HUES64 (cell line): ENCODE measurements at regions not wholly inside any gene's neighbourhood (a gene's known extent, or its start where the extent isn't known, plus 50 kb on each side); places are given as distances from the start of the nearest gene placed in this dataset.

ENCODE experiments used
- H3K27ac ChIP-seq: 2 replicates; pipeline ENCODE4 v1.7.0; 2013; ENCODE audit warnings: low read depth, low read length, inconsistent platforms
- H3K27me3 ChIP-seq: 2 replicates; pipeline ENCODE4 v1.6.1; 2013; ENCODE audit warnings: mild to moderate bottlenecking, low read length; ENCODE audit not compliant: insufficient read depth
- H3K36me3 ChIP-seq: 2 replicates; pipeline ENCODE4 v1.6.1; 2013; ENCODE audit warnings: mild to moderate bottlenecking, low read length; ENCODE audit not compliant: insufficient read depth
- H3K4me1 ChIP-seq: 2 replicates; pipeline ENCODE4 v1.6.1; 2013; ENCODE audit warnings: mild to moderate bottlenecking, low read length, moderate library complexity; ENCODE audit not compliant: insufficient read depth
- H3K4me3 ChIP-seq: 2 replicates; pipeline ENCODE4 v1.5.1; 2013; ENCODE audit warnings: mild to moderate bottlenecking, low read length, moderate library complexity
- H3K9ac ChIP-seq: 2 replicates; pipeline ENCODE4 v1.6.1; 2013; ENCODE audit warnings: mild to moderate bottlenecking, low read depth, low read length
- H3K9me3 ChIP-seq: 2 replicates; pipeline ENCODE4 v1.6.1; 2013; ENCODE audit warnings: low read depth, low read length; ENCODE audit not compliant: insufficient read depth
- WGBS: fragments of 150-250, 120-280 bp; methylation state at CpG from one replicate; pipeline ENCODE4 v1.1.7; 2013; ENCODE audit warnings: missing lambda C conversion rate; 5-methylcytosine and 5-hydroxymethylcytosine counted together

- Histone ChIP-seq H3K27me3 (no peaks in the 10 kb centered on the region), H3K27ac (no peak overlapping the region)
- WGBS, result 84% methylated on average over 7 of the region's 7 CpGs
These were observed 380.4 kb upstream of the CPEB2 start for GRCh38 chr4:14621731-14622463.

GRCh38 chr4:14627038-14627437, 375.2 kb upstream of the CPEB2 start:
- Histone ChIP-seq H3K9ac (no peak overlapping the region), H3K36me3 (no peaks in the 10 kb centered on the region), H3K4me1 (peaks cover 9% of the 10 kb centered on the region), H3K9me3 (no peaks in the 10 kb centered on the region), H3K27me3 (no peaks in the 10 kb centered on the region), H3K4me3 (no peak overlapping the region), H3K27ac (no peak overlapping the region)
- 94% methylated on average over 5 of the region's 5 CpGs for WGBS

More at GRCh38 chr4:14621731-14622463, 380.4 kb upstream of the CPEB2 start:
- Histone ChIP-seq H3K9ac (no peak overlapping the region), H3K9me3 (no peaks in the 10 kb centered on the region), H3K4me3 (no peak overlapping the region), H3K4me1 (peaks cover 28% of the 10 kb centered on the region), H3K36me3 (no peaks in the 10 kb centered on the region)

GRCh38 chr4:14631806-14632440, 370.4 kb upstream of the CPEB2 start:
- H3K9ac ChIP-seq, result no peak overlapping the region
- no peak overlapping the region for H3K4me3 ChIP-seq
- no peaks in the 10 kb centered on the region for H3K4me1 ChIP-seq
- no peaks in the 10 kb centered on the region for H3K36me3 ChIP-seq
- peaks cover 8% of the 10 kb centered on the region; the same call in 1 of the 2 replicates for H3K9me3 ChIP-seq
- no peak overlapping the region for H3K27ac ChIP-seq
- no peaks in the 10 kb centered on the region for H3K27me3 ChIP-seq

- H3K4me3 ChIP-seq, result no peak overlapping the region
- H3K9me3 ChIP-seq, result peaks cover 8% of the 10 kb centered on the region; the same call in 1 of the 2 replicates
- H3K4me1 ChIP-seq, result no peaks in the 10 kb centered on the region
- H3K27ac ChIP-seq, result no peak overlapping the region
- H3K9ac ChIP-seq, result no peak overlapping the region
- no peaks in the 10 kb centered on the region for H3K36me3 ChIP-seq
- H3K27me3 ChIP-seq, result no peaks in the 10 kb centered on the region
These were observed 365.7 kb upstream of the CPEB2 start for GRCh38 chr4:14636563-14636962.

GRCh38 chr4:14640476-14640875, 361.8 kb upstream of the CPEB2 start:
- H3K27me3 ChIP-seq, result no peaks in the 10 kb centered on the region

GRCh38 chr4:14641871-14642270, 360.4 kb upstream of the CPEB2 start:
- no peak overlapping the region for H3K9ac ChIP-seq
- H3K27ac ChIP-seq, result no peak overlapping the region
- H3K27me3 ChIP-seq, result no peaks in the 10 kb centered on the region
- H3K4me3 ChIP-seq, result no peak overlapping the region
- H3K36me3 ChIP-seq, result no peaks in the 10 kb centered on the region
- WGBS, result 97% methylated on average over 2 of the region's 2 CpGs
- no peaks in the 10 kb centered on the region for H3K9me3 ChIP-seq
- no peaks in the 10 kb centered on the region for H3K4me1 ChIP-seq

More at GRCh38 chr4:14640476-14640875, 361.8 kb upstream of the CPEB2 start:
- no peaks in the 10 kb centered on the region for H3K4me1 ChIP-seq
- H3K4me3 ChIP-seq, result no peak overlapping the region
- H3K9ac ChIP-seq, result no peak overlapping the region
- 89% methylated on average over 1 of the region's 1 CpG for WGBS
- H3K27ac ChIP-seq, result no peak overlapping the region
- no peaks in the 10 kb centered on the region for H3K36me3 ChIP-seq
- no peaks in the 10 kb centered on the region for H3K9me3 ChIP-seq

- Histone ChIP-seq H3K4me1 (no peaks in the 10 kb centered on the region), H3K27ac (no peak overlapping the region), H3K27me3 (no peaks in the 10 kb centered on the region), H3K4me3 (no peak overlapping the region), H3K36me3 (no peaks in the 10 kb centered on the region), H3K9me3 (no peaks in the 10 kb centered on the region), H3K9ac (no peak overlapping the region)
- WGBS, result 96% methylated on average over 5 of the region's 5 CpGs
These were observed 357.6 kb upstream of the CPEB2 start for GRCh38 chr4:14644580-14645282.

GRCh38 chr4:14646831-14647230, 355.4 kb upstream of the CPEB2 start:
- 91% methylated on average over 1 of the region's 1 CpG for WGBS
- H3K36me3 ChIP-seq, result no peaks in the 10 kb centered on the region
- no peak overlapping the region for H3K4me3 ChIP-seq
- H3K9me3 ChIP-seq, result no peaks in the 10 kb centered on the region
- no peaks in the 10 kb centered on the region for H3K27me3 ChIP-seq
- H3K9ac ChIP-seq, result no peak overlapping the region
- no peak overlapping the region for H3K27ac ChIP-seq
- H3K4me1 ChIP-seq, result no peaks in the 10 kb centered on the region

GRCh38 chr4:14650127-14650526, 352.2 kb upstream of the CPEB2 start:
- no peaks in the 10 kb centered on the region for H3K27me3 ChIP-seq
- 91% methylated on average over 2 of the region's 2 CpGs for WGBS
- 0 out of 2 replicates have a peak, but pooled peaks cover 2% of the 10 kb centered on the region for H3K9me3 ChIP-seq
- no peaks in the 10 kb centered on the region for H3K4me1 ChIP-seq
- no peak overlapping the region for H3K9ac ChIP-seq
- no peak overlapping the region for H3K4me3 ChIP-seq
- H3K27ac ChIP-seq, result no peak overlapping the region
- no peaks in the 10 kb centered on the region for H3K36me3 ChIP-seq

- H3K36me3 ChIP-seq, result no peaks in the 10 kb centered on the region
- 92% methylated on average over 2 of the region's 2 CpGs for WGBS
- H3K27me3 ChIP-seq, result no peaks in the 10 kb centered on the region
- H3K27ac ChIP-seq, result no peak overlapping the region
- H3K4me1 ChIP-seq, result no peaks in the 10 kb centered on the region
- H3K4me3 ChIP-seq, result no peak overlapping the region
- H3K9ac ChIP-seq, result no peak overlapping the region
- H3K9me3 ChIP-seq, result 0 out of 2 replicates have a peak, but pooled peaks cover 2% of the 10 kb centered on the region
These were observed 349.8 kb upstream of the CPEB2 start for GRCh38 chr4:14652522-14652921.

GRCh38 chr4:14653338-14653737, 348.9 kb upstream of the CPEB2 start:
- Histone ChIP-seq H3K9me3 (0 out of 2 replicates have a peak, but pooled peaks cover 2% of the 10 kb centered on the region), H3K36me3 (no peaks in the 10 kb centered on the region), H3K27ac (no peak overlapping the region), H3K4me3 (no peak overlapping the region), H3K27me3 (no peaks in the 10 kb centered on the region), H3K4me1 (no peaks in the 10 kb centered on the region), H3K9ac (no peak overlapping the region)
- 91% methylated on average over 2 of the region's 2 CpGs for WGBS
